ENCODE measurements at regions not wholly inside any gene's neighbourhood (a gene's known extent, or its start where the extent isn't known, plus 50 kb on each side); places are given as distances from the start of the nearest gene placed in this dataset.

DNA sequence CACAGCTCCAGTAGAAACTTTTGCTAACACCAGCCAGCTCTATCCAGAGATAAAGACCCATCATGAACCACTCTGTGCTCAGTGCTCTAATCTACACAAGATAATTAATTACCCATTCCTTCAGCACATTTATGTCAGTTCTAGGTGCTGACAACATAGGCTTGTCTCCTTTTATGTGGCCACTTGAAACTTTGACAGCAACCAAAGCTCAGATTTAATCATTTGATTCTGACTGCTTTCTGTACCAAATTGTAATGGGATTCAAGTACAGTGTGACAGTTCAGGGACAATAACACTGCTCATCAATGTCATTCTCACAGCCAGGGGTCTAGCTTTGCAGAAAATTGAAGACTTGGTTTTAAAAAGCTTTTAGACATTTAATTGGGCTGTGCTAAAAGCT, 266.6 kb downstream of the KCTD12 start:
- TF ChIP-seq, protein P1, sequence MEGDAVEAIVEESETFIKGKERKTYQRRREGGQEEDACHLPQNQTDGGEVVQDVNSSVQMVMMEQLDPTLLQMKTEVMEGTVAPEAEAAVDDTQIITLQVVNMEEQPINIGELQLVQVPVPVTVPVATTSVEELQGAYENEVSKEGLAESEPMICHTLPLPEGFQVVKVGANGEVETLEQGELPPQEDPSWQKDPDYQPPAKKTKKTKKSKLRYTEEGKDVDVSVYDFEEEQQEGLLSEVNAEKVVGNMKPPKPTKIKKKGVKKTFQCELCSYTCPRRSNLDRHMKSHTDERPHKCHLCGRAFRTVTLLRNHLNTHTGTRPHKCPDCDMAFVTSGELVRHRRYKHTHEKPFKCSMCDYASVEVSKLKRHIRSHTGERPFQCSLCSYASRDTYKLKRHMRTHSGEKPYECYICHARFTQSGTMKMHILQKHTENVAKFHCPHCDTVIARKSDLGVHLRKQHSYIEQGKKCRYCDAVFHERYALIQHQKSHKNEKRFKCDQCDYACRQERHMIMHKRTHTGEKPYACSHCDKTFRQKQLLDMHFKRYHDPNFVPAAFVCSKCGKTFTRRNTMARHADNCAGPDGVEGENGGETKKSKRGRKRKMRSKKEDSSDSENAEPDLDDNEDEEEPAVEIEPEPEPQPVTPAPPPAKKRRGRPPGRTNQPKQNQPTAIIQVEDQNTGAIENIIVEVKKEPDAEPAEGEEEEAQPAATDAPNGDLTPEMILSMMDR (conservative IDR thresholded peaks at IDR 0.05) = no peak
- Histone ChIP-seq H2BK5ac (ENCODE audit: insufficient read length, low read length) (no peak overlapping the region), H4K5ac (ENCODE audit: insufficient read length, low read depth, low read length) (no peak overlapping the region), H4K8ac (replicated peaks; ENCODE audit: insufficient read length, low read depth, low read length) (no peak overlapping the region), H2BK20ac (ENCODE audit: low read depth, low read length, poor library complexity, severe bottlenecking) (no peak overlapping the region), H3T11ph (ENCODE audit: low read length) (no peak overlapping the region), H3K56ac (ENCODE audit: insufficient read length, low read depth, low read length) (no peak overlapping the region), H3K27ac (ENCODE audit: insufficient read length, low read depth, low read length) (no peak overlapping the region), H3K18ac (ENCODE audit: insufficient read length, low read depth, low read length) (no peak overlapping the region), H3K4ac (ENCODE audit: low read depth, low read length) (no peak overlapping the region), H3K23me2 (ENCODE audit: insufficient read length, low read depth, low read length, poor library complexity, severe bottlenecking) (no peaks in the 10 kb centered on the region), H3K4me2 (ENCODE audit: insufficient read depth, insufficient read length, low read length) (no peak overlapping the region), H3K4me1 (ENCODE audit: insufficient read depth, low read length) (no peaks in the 10 kb centered on the region), H4K91ac (ENCODE audit: insufficient read length, low read depth, low read length) (no peak overlapping the region), H3K23ac (ENCODE audit: insufficient read length, low read depth, low read length) (no peak overlapping the region), H2BK15ac (ENCODE audit: low read depth, low read length) (no peak overlapping the region), H3K9me3 (ENCODE audit: control insufficient read depth, low read depth, low read length) (no peaks in the 10 kb centered on the region), H3K14ac (ENCODE audit: insufficient read depth, low read length) (no peak overlapping the region), H4K20me1 (ENCODE audit: control insufficient read depth, insufficient read depth, insufficient read length) (no peaks in the 10 kb centered on the region), H2AK5ac (ENCODE audit: insufficient read length, low read length) (no peak overlapping the region), H2AFZ (ENCODE audit: low read length) (no peak overlapping the region), H3K79me1 (ENCODE audit: insufficient read depth, low read depth, low read length, poor library complexity, severe bottlenecking) (no peaks in the 10 kb centered on the region), H2BK12ac (ENCODE audit: insufficient read length, low read depth, low read length) (no peak overlapping the region), H3K79me2 (ENCODE audit: insufficient read depth, low read length) (no peaks in the 10 kb centered on the region), H3K9ac (ENCODE audit: extremely low read depth, insufficient read length, low read length) (no peak overlapping the region), H3K27me3 (ENCODE audit: insufficient read depth, low read length) (no peaks in the 10 kb centered on the region), H2BK120ac (ENCODE audit: low read depth, low read length, poor library complexity, severe bottlenecking) (no peak overlapping the region)
- Mint-ChIP-seq H3K4me1 (peaks cover 4 to 5% of the 10 kb centered on the region in 2 experiments; a peak in 3 of 4 replicates), H3K4me3 (no peak overlapping the region), H3K36me3 (ENCODE audit: insufficient read depth in 1 of 3, low read depth in 3 of 3) (peaks cover 2 to 10% (median 2%) of the 10 kb centered on the region in 3 experiments; a peak in 4 of 7 replicates), H3K27me3 (ENCODE audit: low read depth) (no peaks in the 10 kb centered on the region; the same call in 1 of the 2 replicates), H3K9me3 (peaks cover 2 to 4% of the 10 kb centered on the region in 2 experiments; a peak in 3 of 5 replicates), H3K27ac (no peak overlapping the region)
- DNase-seq = no peak
